SU-DHL-6 (cell line): ENCODE measurements at regions not wholly inside any gene's neighbourhood (a gene's known extent, or its start where the extent isn't known, plus 50 kb on each side); places are given as distances from the start of the nearest gene placed in this dataset.

ENCODE experiments used
- H2AFZ ChIP-seq: fragments of 200-600 bp; sonication (generic); 2 replicates; pipeline ENCODE4 v1.6.1; 2014; ENCODE audit warnings: low read depth, mild to moderate bottlenecking, moderate library complexity, mixed read lengths, antibody characterized with exemption, low read length; ENCODE audit not compliant: severe bottlenecking
- H3F3A ChIP-seq: fragments of 200-600 bp; shearing (Covaris generic); 2 replicates; pipeline ENCODE4 v1.6.0; 2016; ENCODE audit warnings: antibody characterized with exemption, mild to moderate bottlenecking; ENCODE audit not compliant: insufficient read depth
- H3K27ac ChIP-seq: fragments of 200-600 bp; sonication (generic); 2 replicates; pipeline ENCODE4 v1.5.1; 2016; ENCODE audit warnings: low read depth, mild to moderate bottlenecking, low read length, moderate library complexity, mixed read lengths
- H3K27me3 ChIP-seq: fragments of 200-600 bp; sonication (generic), shearing (Covaris generic); 2 replicates; pipeline ENCODE4 v1.6.0; 2014; ENCODE audit warnings: mild to moderate bottlenecking, low read length
- H3K36me3 ChIP-seq: fragments of 200-600 bp; sonication (generic); 2 replicates; pipeline ENCODE4 v1.6.1; 2014; ENCODE audit warnings: mild to moderate bottlenecking, low read length, mixed read lengths
- H3K4me2 ChIP-seq: fragments of 300-600, 200-600 bp; shearing (Covaris generic), sonication (generic); 2 replicates; pipeline ENCODE4 v1.6.0; 2014; ENCODE audit warnings: low read length, low read depth, mild to moderate bottlenecking; ENCODE audit not compliant: poor library complexity, severe bottlenecking
- H3K4me3 ChIP-seq: fragments of 200-600 bp; sonication (generic); 2 replicates; pipeline ENCODE4 v1.5.1; 2014; ENCODE audit warnings: antibody characterized with exemption, low read length, mild to moderate bottlenecking, mixed read lengths; ENCODE audit not compliant: insufficient read depth, poor library complexity, severe bottlenecking
- H3K79me2 ChIP-seq: fragments of 200-600 bp; sonication (generic); 2 replicates; pipeline ENCODE4 v1.6.1; 2014; ENCODE audit warnings: mild to moderate bottlenecking, low read length, moderate library complexity; ENCODE audit not compliant: insufficient read depth
- H3K9ac ChIP-seq: fragments of 200-600 bp; sonication (generic); 2 replicates; pipeline ENCODE4 v1.7.0; 2014; ENCODE audit warnings: mild to moderate bottlenecking, low read length
- H3K9me2 ChIP-seq: fragments of 200-600 bp; sonication (generic); replicated peaks from 2 replicates; pipeline ENCODE4 v1.6.1; 2014; ENCODE audit warnings: low read length; ENCODE audit not compliant: insufficient read depth
- H3K9me3 ChIP-seq: fragments of 200-600 bp; sonication (generic); 2 replicates; pipeline ENCODE4 v1.6.1; 2014; ENCODE audit warnings: low read length, mixed read lengths; ENCODE audit not compliant: insufficient read depth
- H4K20me1 ChIP-seq: fragments of 200-600 bp; sonication (generic); 2 replicates; pipeline ENCODE4 v1.6.1; 2014; ENCODE audit warnings: low read depth, mild to moderate bottlenecking, antibody characterized with exemption, low read length, moderate library complexity, mixed read lengths
- CTCF ChIP-seq: fragments of 200-600 bp; sonication (generic); IDR thresholded peaks from one replicate; pipeline ENCODE4 v1.5.1; 2017; ENCODE audit warnings: antibody characterized with exemption, mild to moderate bottlenecking, low read length, moderate library complexity; ENCODE audit not compliant: insufficient read depth, poor library complexity, severe bottlenecking
- EZH2phosphoT487 ChIP-seq: fragments of 200-600 bp; sonication (generic), shearing (Covaris generic); conservative IDR thresholded peaks from 2 replicates; pipeline ENCODE4 v1.6.1; 2018; ENCODE audit warnings: mild to moderate bottlenecking, antibody characterized with exemption, low read length, moderate library complexity, mixed read lengths

- no peaks in the 10 kb centered on the region for H3F3A ChIP-seq
- no peak overlapping the region for H2AFZ ChIP-seq
- no peak overlapping the region for H3K27ac ChIP-seq
- no peaks in the 10 kb centered on the region for H3K79me2 ChIP-seq
- no peak for TF ChIP-seq CTCF
- TF ChIP-seq EZH2phosphoT487 = no peak
- H3K36me3 ChIP-seq = no peaks in the 10 kb centered on the region
- H3K9me3 ChIP-seq = no peaks in the 10 kb centered on the region
- H3K4me3 ChIP-seq = no peak overlapping the region
- H3K27me3 ChIP-seq = 0 out of 2 replicates have a peak, but pooled peaks cover 6% of the 10 kb centered on the region
- no peaks in the 10 kb centered on the region for H4K20me1 ChIP-seq
- no peaks in the 10 kb centered on the region for H3K9me2 ChIP-seq
- no peak overlapping the region for H3K9ac ChIP-seq
- H3K4me2 ChIP-seq = no peak overlapping the region
Measured at GRCh38 chr7:25584112-25584938, 356.0 kb upstream of the NPVF start.

- H3K36me3 ChIP-seq = no peaks in the 10 kb centered on the region
- H3K27ac ChIP-seq = no peak overlapping the region
- H3K27me3 ChIP-seq = 0 out of 2 replicates have a peak, but pooled peaks cover 2% of the 10 kb centered on the region
- H3K9me3 ChIP-seq = no peaks in the 10 kb centered on the region
- H3K9ac ChIP-seq = no peak overlapping the region
- no peak overlapping the region for H3K4me2 ChIP-seq
- TF ChIP-seq EZH2phosphoT487 (no peak), CTCF (no peak)
- no peak overlapping the region for H3K4me3 ChIP-seq
- H3K79me2 ChIP-seq = no peaks in the 10 kb centered on the region
- no peaks in the 10 kb centered on the region for H3F3A ChIP-seq
- H2AFZ ChIP-seq = no peak overlapping the region
- no peaks in the 10 kb centered on the region for H4K20me1 ChIP-seq
- no peaks in the 10 kb centered on the region for H3K9me2 ChIP-seq
Measured at GRCh38 chr7:25586513-25586912, 358.2 kb upstream of the NPVF start.

- Histone ChIP-seq H3F3A (no peaks in the 10 kb centered on the region), H3K9me3 (no peaks in the 10 kb centered on the region), H4K20me1 (no peaks in the 10 kb centered on the region), H3K4me2 (no peak overlapping the region), H3K4me3 (no peak overlapping the region), H3K36me3 (no peaks in the 10 kb centered on the region), H3K9me2 (no peaks in the 10 kb centered on the region), H3K9ac (no peak overlapping the region), H3K79me2 (no peaks in the 10 kb centered on the region), H2AFZ (no peak overlapping the region), H3K27ac (no peak overlapping the region), H3K27me3 (no peaks in the 10 kb centered on the region)
- TF ChIP-seq EZH2phosphoT487 (no peak), CTCF (no peak)
Measured at GRCh38 chr7:25594122-25594521, 365.8 kb upstream of the NPVF start.
